Right lobe of liver (tissue), 4 donors: ENCODE measurements at regions not wholly inside any gene's neighbourhood (a gene's known extent, or its start where the extent isn't known, plus 50 kb on each side); places are given as distances from the start of the nearest gene placed in this dataset.

Source experiments
- POLR2A ChIP-seq: fragments of 450-650 bp; IDR thresholded peaks from one replicate; pipeline ENCODE4 v1.6.1; 2017; ENCODE audit warnings: antibody characterized with exemption, mild to moderate bottlenecking
- TF ChIP-seq, protein P1 (sequence below), 4 donors: fragments of 200-600 bp in 3 of 4; fragments of 450-650 bp in 1 of 4; IDR thresholded peaks; one replicate each; pipeline versions ENCODE4 v1.5.1 to v1.8.0; 2016 to 2022; ENCODE audit warnings: antibody characterized with exemption in 4 of 4, mild to moderate bottlenecking in 2 of 4
- donor health status: DM: no; HTN: no; CAD: no.
- donor health status: DM: no; HTN: no; CAD: no.
- donor health status: DM: no; HTN: yes; CAD: no.

DNA sequence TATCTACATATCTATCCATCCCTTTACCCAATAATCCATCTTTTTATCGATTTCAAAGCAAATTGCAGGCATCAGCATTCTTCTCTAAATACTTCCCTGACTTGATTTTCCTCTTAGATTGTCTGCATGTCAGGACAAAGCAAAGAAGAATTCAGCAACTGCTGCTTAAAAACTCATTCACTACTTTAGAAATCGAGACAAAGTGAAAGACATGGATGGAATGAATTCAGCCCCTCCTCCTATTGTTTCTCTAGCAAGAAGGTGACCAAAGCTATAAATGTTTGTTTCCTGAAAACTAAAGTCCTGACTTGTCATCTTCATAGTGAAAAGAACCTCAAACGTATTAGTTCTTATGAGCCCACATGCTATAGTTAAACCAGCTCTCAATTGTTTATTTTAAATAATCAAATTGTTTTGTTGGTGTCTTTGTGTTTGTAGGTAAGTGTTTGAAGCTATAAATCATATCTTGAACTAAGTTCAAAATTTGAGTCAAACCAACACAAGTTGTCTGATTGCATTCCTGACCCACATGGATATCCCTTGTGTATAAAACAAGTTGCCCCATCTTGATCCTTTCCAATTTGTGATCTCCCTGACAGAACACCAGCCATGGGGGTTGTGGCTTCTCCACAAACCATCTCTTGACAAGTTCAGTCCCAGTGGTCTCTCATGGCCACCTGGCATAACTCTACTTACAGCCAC lies 58.6 kb upstream of the ARHGAP5 start:
- TF ChIP-seq, protein P1, sequence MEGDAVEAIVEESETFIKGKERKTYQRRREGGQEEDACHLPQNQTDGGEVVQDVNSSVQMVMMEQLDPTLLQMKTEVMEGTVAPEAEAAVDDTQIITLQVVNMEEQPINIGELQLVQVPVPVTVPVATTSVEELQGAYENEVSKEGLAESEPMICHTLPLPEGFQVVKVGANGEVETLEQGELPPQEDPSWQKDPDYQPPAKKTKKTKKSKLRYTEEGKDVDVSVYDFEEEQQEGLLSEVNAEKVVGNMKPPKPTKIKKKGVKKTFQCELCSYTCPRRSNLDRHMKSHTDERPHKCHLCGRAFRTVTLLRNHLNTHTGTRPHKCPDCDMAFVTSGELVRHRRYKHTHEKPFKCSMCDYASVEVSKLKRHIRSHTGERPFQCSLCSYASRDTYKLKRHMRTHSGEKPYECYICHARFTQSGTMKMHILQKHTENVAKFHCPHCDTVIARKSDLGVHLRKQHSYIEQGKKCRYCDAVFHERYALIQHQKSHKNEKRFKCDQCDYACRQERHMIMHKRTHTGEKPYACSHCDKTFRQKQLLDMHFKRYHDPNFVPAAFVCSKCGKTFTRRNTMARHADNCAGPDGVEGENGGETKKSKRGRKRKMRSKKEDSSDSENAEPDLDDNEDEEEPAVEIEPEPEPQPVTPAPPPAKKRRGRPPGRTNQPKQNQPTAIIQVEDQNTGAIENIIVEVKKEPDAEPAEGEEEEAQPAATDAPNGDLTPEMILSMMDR (IDR thresholded peaks at IDR 0.05): no peak
- no peak for TF ChIP-seq POLR2A
